ENCODE measurements at regions not wholly inside any gene's neighbourhood (a gene's known extent, or its start where the extent isn't known, plus 50 kb on each side); places are given as distances from the start of the nearest gene placed in this dataset.
"Not testable (repeated sequence)": the region's sequence is repeated elsewhere in the genome, so short reads cannot be mapped to it uniquely, and the experiment has no call there.

- H3K4me1 Mint-ChIP-seq = no peaks in the 10 kb centered on the region
- DNase-seq = no peak
- Histone ChIP-seq H3K9me3 (ENCODE audit: control extremely low read depth in 1 of 3, control insufficient read depth in 2 of 3, insufficient read depth in 1 of 3, low read length in 2 of 3) (no peaks in the 10 kb centered on the region), H3K27ac (ENCODE audit: low read length in 2 of 2) (no peak overlapping the region), H3K27me3 (replicated peaks in 1 of 4; ENCODE audit: control extremely low read depth in 1 of 4, control insufficient read depth in 3 of 4, insufficient read depth in 4 of 4, low read length in 3 of 4) (no peaks in the 10 kb centered on the region), H3K9ac (ENCODE audit: low read length) (no peak overlapping the region), H3K79me2 (ENCODE audit: control insufficient read depth, insufficient read depth, low read length) (no peaks in the 10 kb centered on the region), H2AFZ (ENCODE audit: insufficient read depth, low read depth, low read length, poor library complexity, severe bottlenecking) (no peak overlapping the region), H3K36me3 (replicated peaks in 1 of 2; ENCODE audit: control extremely low read depth in 1 of 2, control insufficient read depth in 1 of 2, extremely low read depth in 1 of 2, insufficient read depth in 2 of 2, low read length in 1 of 2) (no peaks in the 10 kb centered on the region), H3K4me2 (replicated peaks; ENCODE audit: low read depth, low read length, poor library complexity, severe bottlenecking) (no peak overlapping the region), H3K4me1 (ENCODE audit: control insufficient read depth in 2 of 2, insufficient read depth in 2 of 2, low read length in 2 of 2) (no peaks in the 10 kb centered on the region), H4K20me1 (ENCODE audit: control insufficient read depth, insufficient read depth, low read length, poor library complexity, severe bottlenecking) (no peaks in the 10 kb centered on the region), H3K4me3 (ENCODE audit: control extremely low read depth in 1 of 5, extremely low read depth in 1 of 5, insufficient read depth in 1 of 5, low read depth in 2 of 5, low read length in 4 of 5) (no peak overlapping the region)
- no peak overlapping the region for H3K27ac Mint-ChIP-seq
- ChIA-PET POLR2A (no interaction called here), CTCF (no interaction called here)
- TF ChIP-seq, protein P1, sequence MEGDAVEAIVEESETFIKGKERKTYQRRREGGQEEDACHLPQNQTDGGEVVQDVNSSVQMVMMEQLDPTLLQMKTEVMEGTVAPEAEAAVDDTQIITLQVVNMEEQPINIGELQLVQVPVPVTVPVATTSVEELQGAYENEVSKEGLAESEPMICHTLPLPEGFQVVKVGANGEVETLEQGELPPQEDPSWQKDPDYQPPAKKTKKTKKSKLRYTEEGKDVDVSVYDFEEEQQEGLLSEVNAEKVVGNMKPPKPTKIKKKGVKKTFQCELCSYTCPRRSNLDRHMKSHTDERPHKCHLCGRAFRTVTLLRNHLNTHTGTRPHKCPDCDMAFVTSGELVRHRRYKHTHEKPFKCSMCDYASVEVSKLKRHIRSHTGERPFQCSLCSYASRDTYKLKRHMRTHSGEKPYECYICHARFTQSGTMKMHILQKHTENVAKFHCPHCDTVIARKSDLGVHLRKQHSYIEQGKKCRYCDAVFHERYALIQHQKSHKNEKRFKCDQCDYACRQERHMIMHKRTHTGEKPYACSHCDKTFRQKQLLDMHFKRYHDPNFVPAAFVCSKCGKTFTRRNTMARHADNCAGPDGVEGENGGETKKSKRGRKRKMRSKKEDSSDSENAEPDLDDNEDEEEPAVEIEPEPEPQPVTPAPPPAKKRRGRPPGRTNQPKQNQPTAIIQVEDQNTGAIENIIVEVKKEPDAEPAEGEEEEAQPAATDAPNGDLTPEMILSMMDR (IDR thresholded peaks at IDR 0.05) = no peak
- TF ChIP-seq EZH2 (IDR thresholded peaks at IDR 0.05; ENCODE audit: borderline replicate concordance, insufficient read depth, low read depth, low read length, poor library complexity, severe bottlenecking) = no peak
- no peaks in the 10 kb centered on the region for H3K9me3 Mint-ChIP-seq (ENCODE audit: insufficient read depth)
- H3K27me3 Mint-ChIP-seq = no peaks in the 10 kb centered on the region
- intact Hi-C loops (cut with micrococcal nuclease) = no loop called here
- no peak overlapping the region for H3K4me3 Mint-ChIP-seq
- no peak for ATAC-seq (ENCODE audit: low read depth)
Observed at GRCh38 chr9:101925498-101925897, 187.1 kb upstream of the GRIN3A start.

DNA sequence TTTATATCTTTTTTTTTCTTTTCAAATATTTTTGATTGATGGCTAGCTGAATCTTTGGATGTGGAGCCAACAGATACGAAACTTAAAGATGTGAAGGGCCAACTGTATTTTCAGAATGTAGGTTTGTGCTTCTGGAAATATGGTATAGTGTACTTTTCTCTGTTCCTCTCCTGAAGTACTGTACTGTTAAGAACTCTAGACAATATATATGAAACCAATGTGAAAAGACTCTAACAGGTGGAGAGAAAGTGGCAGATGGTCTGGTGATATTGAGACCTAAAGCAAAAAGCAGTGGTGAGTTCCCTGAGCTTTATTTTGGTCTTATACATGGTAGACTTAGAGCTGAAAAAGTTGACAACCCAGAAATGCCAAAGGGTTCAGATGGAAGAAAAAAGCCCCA is 185.0 kb upstream of the GRIN3A start:
- Histone ChIP-seq H3K4me3 (ENCODE audit: control extremely low read depth in 1 of 5, extremely low read depth in 1 of 5, insufficient read depth in 1 of 5, low read depth in 2 of 5, low read length in 4 of 5) (no peak overlapping the region), H3K79me2 (ENCODE audit: control insufficient read depth, insufficient read depth, low read length) (no peaks in the 10 kb centered on the region), H3K27me3 (replicated peaks in 1 of 4; ENCODE audit: control extremely low read depth in 1 of 4, control insufficient read depth in 3 of 4, insufficient read depth in 4 of 4, low read length in 3 of 4) (no peaks in the 10 kb centered on the region), H4K20me1 (ENCODE audit: control insufficient read depth, insufficient read depth, low read length, poor library complexity, severe bottlenecking) (no peaks in the 10 kb centered on the region), H3K9me3 (ENCODE audit: control extremely low read depth in 1 of 3, control insufficient read depth in 2 of 3, insufficient read depth in 1 of 3, low read length in 2 of 3) (no peaks in the 10 kb centered on the region), H3K27ac (ENCODE audit: low read length in 2 of 2) (no peak overlapping the region), H3K4me2 (replicated peaks; ENCODE audit: low read depth, low read length, poor library complexity, severe bottlenecking) (no peak overlapping the region), H2AFZ (ENCODE audit: insufficient read depth, low read depth, low read length, poor library complexity, severe bottlenecking) (no peak overlapping the region), H3K36me3 (replicated peaks in 1 of 2; ENCODE audit: control extremely low read depth in 1 of 2, control insufficient read depth in 1 of 2, extremely low read depth in 1 of 2, insufficient read depth in 2 of 2, low read length in 1 of 2) (no peaks in the 10 kb centered on the region), H3K4me1 (ENCODE audit: control insufficient read depth in 2 of 2, insufficient read depth in 2 of 2, low read length in 2 of 2) (no peaks in the 10 kb centered on the region), H3K9ac (ENCODE audit: low read length) (no peak overlapping the region)
- no peaks in the 10 kb centered on the region for H3K9me3 Mint-ChIP-seq (ENCODE audit: insufficient read depth)
- DNase-seq = no peak
- POLR2A ChIA-PET = no interaction called here
- H3K27me3 Mint-ChIP-seq = no peaks in the 10 kb centered on the region
- H3K4me3 Mint-ChIP-seq = no peak overlapping the region
- ATAC-seq (ENCODE audit: low read depth) = no peak
- intact Hi-C loops (cut with micrococcal nuclease) = no loop called here
- no peak overlapping the region for H3K27ac Mint-ChIP-seq
- no CpG with 5 or more reads among the region's 1 CpG for WGBS (ENCODE audit: insufficient coverage)
- CTCF ChIA-PET = interaction anchor here (1.4 kb wide), 1 partner anchor 9 kb away, joined by 3 read pairs; no protein-coding TSS in a partner anchor
- no peak for TF ChIP-seq EZH2 (IDR thresholded peaks at IDR 0.05; ENCODE audit: borderline replicate concordance, insufficient read depth, low read depth, low read length, poor library complexity, severe bottlenecking)
- TF ChIP-seq, protein P1 (IDR thresholded peaks at IDR 0.05) = no peak
- H3K4me1 Mint-ChIP-seq = no peaks in the 10 kb centered on the region

GRCh38 chr9:101916948-101917347 is 178.5 kb upstream of the GRIN3A start:
- H3K4me1 ChIP-seq (ENCODE audit: control insufficient read depth in 2 of 2, insufficient read depth in 2 of 2, low read length in 2 of 2); CTCF ChIA-PET; ATAC-seq (ENCODE audit: low read depth); DNase-seq; POLR2A ChIA-PET; H3K27ac Mint-ChIP-seq; H3K9me3 Mint-ChIP-seq (ENCODE audit: insufficient read depth); H3K9me3 ChIP-seq (ENCODE audit: control extremely low read depth in 1 of 3, control insufficient read depth in 2 of 3, insufficient read depth in 1 of 3, low read length in 2 of 3); H3K4me3 Mint-ChIP-seq; H3K79me2 ChIP-seq (ENCODE audit: control insufficient read depth, insufficient read depth, low read length); H3K4me1 Mint-ChIP-seq; H4K20me1 ChIP-seq (ENCODE audit: control insufficient read depth, insufficient read depth, low read length, poor library complexity, severe bottlenecking); intact Hi-C loops (cut with micrococcal nuclease); H3K27me3 ChIP-seq (replicated peaks in 1 of 4; ENCODE audit: control extremely low read depth in 1 of 4, control insufficient read depth in 3 of 4, insufficient read depth in 4 of 4, low read length in 3 of 4); H3K27ac ChIP-seq (ENCODE audit: low read length in 2 of 2); H2AFZ ChIP-seq (ENCODE audit: insufficient read depth, low read depth, low read length, poor library complexity, severe bottlenecking); H3K9ac ChIP-seq (ENCODE audit: low read length); H3K4me2 ChIP-seq (replicated peaks; ENCODE audit: low read depth, low read length, poor library complexity, severe bottlenecking); H3K27me3 Mint-ChIP-seq; H3K4me3 ChIP-seq (ENCODE audit: control extremely low read depth in 1 of 5, extremely low read depth in 1 of 5, insufficient read depth in 1 of 5, low read depth in 2 of 5, low read length in 4 of 5); H3K36me3 ChIP-seq (replicated peaks in 1 of 2; ENCODE audit: control extremely low read depth in 1 of 2, control insufficient read depth in 1 of 2, extremely low read depth in 1 of 2, insufficient read depth in 2 of 2, low read length in 1 of 2): not testable (repeated sequence)
- WGBS (ENCODE audit: insufficient coverage) = 80% methylated on average over 1 of the region's 4 CpGs

Data from B cell (primary cell).